ENCODE measurements at regions not wholly inside any gene's neighbourhood (a gene's known extent, or its start where the extent isn't known, plus 50 kb on each side); places are given as distances from the start of the nearest gene placed in this dataset.

GRCh38 chr9:91034521-91034920 lies 232.9 kb downstream of the SYK start:
- TF ChIP-seq CTCF (IDR thresholded peaks at IDR 0.05; ENCODE audit: insufficient read depth, low read length) (no peak), GABPA (IDR thresholded peaks at IDR 0.05; ENCODE audit: low read depth) (no peak)

Data from HL-60 (cell line).